MM.1S (cell line): ENCODE measurements at regions not wholly inside any gene's neighbourhood (a gene's known extent, or its start where the extent isn't known, plus 50 kb on each side); places are given as distances from the start of the nearest gene placed in this dataset.

Experiments used
- CTCF ChIP-seq: fragments of 300-600 bp; sonication (generic); IDR thresholded peaks from 2 replicates; pipeline ENCODE4 v1.5.1; 2016; ENCODE audit warnings: antibody characterized with exemption, low read length, mixed read lengths
- EZH2 ChIP-seq: fragments of 300-600 bp; sonication (generic); optimal IDR thresholded peaks from 2 replicates; pipeline ENCODE3; 2017; ENCODE audit warnings: low read depth, mild to moderate bottlenecking, antibody characterized with exemption, low read length, mixed read lengths

GRCh38 chr13:53159431-53159830 is 130.8 kb downstream of the OLFM4 start:
- no peak for TF ChIP-seq CTCF
- no peak for TF ChIP-seq EZH2
